Retinal pigment epithelial cell (primary cell): ENCODE measurements at regions not wholly inside any gene's neighbourhood (a gene's known extent, or its start where the extent isn't known, plus 50 kb on each side); places are given as distances from the start of the nearest gene placed in this dataset.
"Not testable (repeated sequence)": the region's sequence is repeated elsewhere in the genome, so short reads cannot be mapped to it uniquely, and the experiment has no call there.

Experiments
- DNase-seq: peaks from one replicate; pipeline ENCODE4 v3.0.0-alpha.2; 2010; ENCODE audit warnings: low read depth
- H3K4me3 ChIP-seq: 2 replicates; pipeline ENCODE4 v1.5.1; 2011; ENCODE audit warnings: mild to moderate bottlenecking, low read length, control low read depth, moderate library complexity
- CTCF ChIP-seq: conservative IDR thresholded peaks from 2 replicates; pipeline ENCODE4 v1.5.1; 2011; ENCODE audit warnings: low read depth, low read length, control low read depth, inconsistent platforms

- no peak for TF ChIP-seq CTCF
- no peak overlapping the region for H3K4me3 ChIP-seq
- DNase-seq, result no peak
Measured at GRCh38 chr21:35282944-35283343, 233.8 kb upstream of the RUNX1 start.

GRCh38 chr21:35281956-35282355, 232.9 kb upstream of the RUNX1 start:
- TF ChIP-seq CTCF, result no peak
- no peak for DNase-seq
- H3K4me3 ChIP-seq, result no peak overlapping the region

GRCh38 chr21:35280231-35280630, 231.1 kb upstream of the RUNX1 start:
- H3K4me3 ChIP-seq, result no peak overlapping the region
- no peak for DNase-seq
- no peak for TF ChIP-seq CTCF

- peak; percentile 73 for DNase-seq
- no peak overlapping the region for H3K4me3 ChIP-seq
- no peak for TF ChIP-seq CTCF
Measured at GRCh38 chr21:35275776-35276175, 226.7 kb upstream of the RUNX1 start.

- TF ChIP-seq CTCF, result no peak
- no peak for DNase-seq
- H3K4me3 ChIP-seq, result no peak overlapping the region
Measured at GRCh38 chr21:35274923-35275322, 225.8 kb upstream of the RUNX1 start.

- H3K4me3 ChIP-seq, result no peak overlapping the region
- no peak for DNase-seq
- TF ChIP-seq CTCF, result no peak
Measured at GRCh38 chr21:35274090-35274489, 225.0 kb upstream of the RUNX1 start.

- no peak for TF ChIP-seq CTCF
- DNase-seq, result no peak
- H3K4me3 ChIP-seq, result no peak overlapping the region
Measured at GRCh38 chr21:35273333-35273732, 224.2 kb upstream of the RUNX1 start.

- DNase-seq, result not testable (repeated sequence)
Measured at GRCh38 chr21:35271344-35272118, 222.4 kb upstream of the RUNX1 start.

More at GRCh38 chr21:35271344-35272118, 222.4 kb upstream of the RUNX1 start:
- H3K4me3 ChIP-seq, result not testable (repeated sequence)
